Suprapubic skin (tissue), 3 donors: ENCODE measurements at regions not wholly inside any gene's neighbourhood (a gene's known extent, or its start where the extent isn't known, plus 50 kb on each side); places are given as distances from the start of the nearest gene placed in this dataset.
"Not testable (repeated sequence)": the region's sequence is repeated elsewhere in the genome, so short reads cannot be mapped to it uniquely, and the experiment has no call there.

ENCODE experiments used
- EP300 ChIP-seq: sonication (generic); formaldehyde crosslinking; IDR thresholded peaks from one replicate; pipeline ENCODE4 v1.6.1; 2017; ENCODE audit warnings: antibody characterized with exemption
- TF ChIP-seq, protein P1 (sequence below), 2 donors: fragments of 200-600 bp in 1 of 2; fragments of 450-650 bp in 1 of 2; sonication (generic) in 1 of 2; IDR thresholded peaks; one replicate each; pipeline ENCODE4 v1.5.1; 2016 to 2019; ENCODE audit warnings: antibody characterized with exemption in 2 of 2, mild to moderate bottlenecking in 1 of 2, moderate library complexity in 1 of 2

DNA sequence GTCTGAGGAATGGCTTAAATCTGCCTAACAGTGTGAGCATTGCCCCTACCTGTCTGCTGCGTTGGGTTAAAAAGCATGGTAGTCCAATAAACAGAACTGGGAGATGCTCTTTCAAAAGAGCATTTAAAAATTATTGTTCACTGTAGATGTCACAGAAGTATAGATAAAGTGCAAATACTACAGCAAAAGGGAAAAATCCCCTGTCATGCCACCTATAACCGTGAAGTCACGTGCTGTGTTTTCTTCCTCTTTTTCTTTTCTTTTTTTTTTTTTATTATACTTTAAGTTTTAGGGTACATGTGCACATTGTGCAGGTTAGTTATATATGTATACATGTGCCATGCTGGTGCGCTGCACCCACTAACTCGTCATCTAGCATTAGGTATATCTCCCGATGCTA lies 513.4 kb downstream of the CCDC171 start:
- TF ChIP-seq, protein P1, sequence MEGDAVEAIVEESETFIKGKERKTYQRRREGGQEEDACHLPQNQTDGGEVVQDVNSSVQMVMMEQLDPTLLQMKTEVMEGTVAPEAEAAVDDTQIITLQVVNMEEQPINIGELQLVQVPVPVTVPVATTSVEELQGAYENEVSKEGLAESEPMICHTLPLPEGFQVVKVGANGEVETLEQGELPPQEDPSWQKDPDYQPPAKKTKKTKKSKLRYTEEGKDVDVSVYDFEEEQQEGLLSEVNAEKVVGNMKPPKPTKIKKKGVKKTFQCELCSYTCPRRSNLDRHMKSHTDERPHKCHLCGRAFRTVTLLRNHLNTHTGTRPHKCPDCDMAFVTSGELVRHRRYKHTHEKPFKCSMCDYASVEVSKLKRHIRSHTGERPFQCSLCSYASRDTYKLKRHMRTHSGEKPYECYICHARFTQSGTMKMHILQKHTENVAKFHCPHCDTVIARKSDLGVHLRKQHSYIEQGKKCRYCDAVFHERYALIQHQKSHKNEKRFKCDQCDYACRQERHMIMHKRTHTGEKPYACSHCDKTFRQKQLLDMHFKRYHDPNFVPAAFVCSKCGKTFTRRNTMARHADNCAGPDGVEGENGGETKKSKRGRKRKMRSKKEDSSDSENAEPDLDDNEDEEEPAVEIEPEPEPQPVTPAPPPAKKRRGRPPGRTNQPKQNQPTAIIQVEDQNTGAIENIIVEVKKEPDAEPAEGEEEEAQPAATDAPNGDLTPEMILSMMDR (IDR thresholded peaks at IDR 0.05), result not testable (repeated sequence)
- not testable (repeated sequence) for TF ChIP-seq EP300
